Heart left ventricle (tissue), 13 donors: ENCODE measurements at regions not wholly inside any gene's neighbourhood (a gene's known extent, or its start where the extent isn't known, plus 50 kb on each side); places are given as distances from the start of the nearest gene placed in this dataset.

Experiments used
- CTCF ChIP-seq, 12 donors: fragments of 200-600 bp; sonication (generic) in 4 of 12; IDR thresholded peaks; one replicate each; pipeline versions ENCODE4 v1.5.0 to v1.8.0; 2018 to 2022; ENCODE audit warnings: antibody characterized with exemption in 12 of 12, mild to moderate bottlenecking in 5 of 12
- POLR2A ChIP-seq, 2 donors: fragments of 450-650 bp; IDR thresholded peaks; one replicate each; pipeline ENCODE4 v1.6.1; 2017; ENCODE audit warnings: antibody characterized with exemption in 2 of 2, mild to moderate bottlenecking in 2 of 2, moderate library complexity in 2 of 2
- donor health status: ischemic (EF 13 %, LVEDD 7.1; RV severe dilation, severe dysfunction).
- donor health status: DM: no; HTN: yes; CAD: no.
- donor health status: DM: no; HTN: no; CAD: no.
- donor health status: ischemic (EF 25% LVEDD 6.9; RV normal size, moderate dysfunction).
- donor health status: ischemic (EF 25% LVEDD 5.7; RV mildly dilated, moderate dysfunction).
- donor health status: ischemic (EF 35%, LVEDD 5.7; RV mildly dilated, moderate dysfunction).
- donor health status: nonischemic (EF 11% LVEDD 7.7; RV severe dilation, severe dysfunction).
- donor health status: DM: yes; HTN: yes; CAD: no.
- donor health status: PGD.
- donor health status: ischemic (EF 29% LVEDD 5.4; RV normal size, mild dysfunction).
- donor health status: nonischemic (EF 23%, LVEDD 6.1; RV moderate dilation, normal function).

GRCh38 chr7:131879424-131879823 is 323.0 kb upstream of the PODXL start:
- TF ChIP-seq CTCF (IDR thresholded peaks at IDR 0.05): no peak
- no peak for TF ChIP-seq POLR2A (IDR thresholded peaks at IDR 0.05)
